H9 (cell line): ENCODE measurements at regions not wholly inside any gene's neighbourhood (a gene's known extent, or its start where the extent isn't known, plus 50 kb on each side); places are given as distances from the start of the nearest gene placed in this dataset.

Experiments
- DNase-seq: peaks from one replicate; pipeline ENCODE4 v3.0.0-alpha.2; 2017
- H2AFZ ChIP-seq: one replicate; pipeline ENCODE4 v1.6.1; 2013; ENCODE audit warnings: mild to moderate bottlenecking, low read length, control low read depth, moderate library complexity
- H2AK5ac ChIP-seq: 2 replicates; pipeline ENCODE4 v1.6.1; 2013; ENCODE audit warnings: low read length, control low read depth, mixed read lengths; ENCODE audit not compliant: insufficient read length
- H2BK120ac ChIP-seq: one replicate; pipeline ENCODE4 v1.6.1; 2013; ENCODE audit warnings: low read depth, mild to moderate bottlenecking, low read length, control low read depth, inconsistent platforms; ENCODE audit not compliant: poor library complexity, severe bottlenecking
- H2BK12ac ChIP-seq: 2 replicates; pipeline ENCODE4 v1.6.1; 2013; ENCODE audit warnings: low read length, control low read depth, mixed read lengths, low read depth; ENCODE audit not compliant: insufficient read length
- H2BK15ac ChIP-seq: 2 replicates; pipeline ENCODE4 v1.6.1; 2013; ENCODE audit warnings: low read depth, low read length, control low read depth
- H2BK20ac ChIP-seq: one replicate; pipeline ENCODE4 v1.6.1; 2013; ENCODE audit warnings: low read depth, mild to moderate bottlenecking, low read length, control low read depth, inconsistent platforms; ENCODE audit not compliant: poor library complexity, severe bottlenecking
- H2BK5ac ChIP-seq: 2 replicates; pipeline ENCODE4 v1.6.1; 2013; ENCODE audit warnings: low read length, control low read depth, mixed read lengths; ENCODE audit not compliant: insufficient read length
- H3K14ac ChIP-seq: 2 replicates; pipeline ENCODE4 v1.6.1; 2013; ENCODE audit warnings: low read length, control low read depth; ENCODE audit not compliant: insufficient read depth
- H3K18ac ChIP-seq: 2 replicates; pipeline ENCODE4 v1.6.1; 2013; ENCODE audit warnings: low read depth, mild to moderate bottlenecking, mixed read lengths, low read length, control low read depth; ENCODE audit not compliant: insufficient read length
- H3K23ac ChIP-seq: 2 replicates; pipeline ENCODE4 v1.6.1; 2013; ENCODE audit warnings: low read length, control low read depth, mixed read lengths, low read depth; ENCODE audit not compliant: insufficient read length
- H3K23me2 ChIP-seq: 2 replicates; pipeline ENCODE4 v1.6.1; 2013; ENCODE audit warnings: low read depth, mild to moderate bottlenecking, mixed read lengths, low read length, control low read depth; ENCODE audit not compliant: insufficient read length, poor library complexity, severe bottlenecking
- H3K27ac ChIP-seq: 2 replicates; pipeline ENCODE4 v1.5.1; 2013; ENCODE audit warnings: low read length, control low read depth, mixed read lengths, low read depth; ENCODE audit not compliant: insufficient read length
- H3K27me3 ChIP-seq: 2 replicates; pipeline ENCODE4 v1.6.1; 2013; ENCODE audit warnings: low read length, control low read depth, inconsistent platforms; ENCODE audit not compliant: insufficient read depth
- H3K4ac ChIP-seq: 2 replicates; pipeline ENCODE4 v1.6.1; 2013; ENCODE audit warnings: low read depth, mild to moderate bottlenecking, control low read depth, inconsistent platforms, low read length, moderate library complexity
- H3K4me1 ChIP-seq: 2 replicates; pipeline ENCODE4 v1.6.1; 2013; ENCODE audit warnings: low read length, control low read depth, inconsistent platforms; ENCODE audit not compliant: insufficient read depth
- H3K4me2 ChIP-seq: 2 replicates; pipeline ENCODE4 v1.6.1; 2013; ENCODE audit warnings: low read length, control low read depth, mixed read lengths; ENCODE audit not compliant: insufficient read length, insufficient read depth
- H3K56ac ChIP-seq: 2 replicates; pipeline ENCODE4 v1.6.1; 2013; ENCODE audit warnings: low read depth, mild to moderate bottlenecking, mixed read lengths, low read length, control low read depth; ENCODE audit not compliant: insufficient read length
- H3K79me1 ChIP-seq: 2 replicates; pipeline ENCODE4 v1.6.1; 2013; ENCODE audit warnings: low read depth, mild to moderate bottlenecking, moderate library complexity, low read length, control low read depth, inconsistent platforms; ENCODE audit not compliant: insufficient read depth, poor library complexity, severe bottlenecking
- H3K79me2 ChIP-seq: 2 replicates; pipeline ENCODE4 v1.6.1; 2013; ENCODE audit warnings: low read length, control low read depth, inconsistent platforms; ENCODE audit not compliant: insufficient read depth
- H3K9ac ChIP-seq: 2 replicates; pipeline ENCODE4 v1.6.1; 2013; ENCODE audit warnings: low read length, control low read depth, mixed read lengths; ENCODE audit not compliant: insufficient read length; ENCODE audit errors: extremely low read depth
- H3K9me3 ChIP-seq: one replicate; pipeline ENCODE4 v1.6.1; 2013; ENCODE audit warnings: low read depth, low read length, inconsistent platforms; ENCODE audit not compliant: control insufficient read depth
- H3T11ph ChIP-seq: one replicate; pipeline ENCODE4 v1.6.1; 2013; ENCODE audit warnings: mild to moderate bottlenecking, low read length, control low read depth, inconsistent platforms
- H4K20me1 ChIP-seq: one replicate; pipeline ENCODE4 v1.6.1; 2013; ENCODE audit not compliant: control insufficient read depth, insufficient read length, insufficient read depth
- H4K5ac ChIP-seq: 2 replicates; pipeline ENCODE4 v1.6.1; 2013; ENCODE audit warnings: low read depth, mild to moderate bottlenecking, mixed read lengths, low read length, control low read depth; ENCODE audit not compliant: insufficient read length
- H4K8ac ChIP-seq: replicated peaks from 2 replicates; pipeline ENCODE4 v1.6.1; 2013; ENCODE audit warnings: low read length, control low read depth, mixed read lengths, low read depth; ENCODE audit not compliant: insufficient read length
- H4K91ac ChIP-seq: 2 replicates; pipeline ENCODE4 v1.6.1; 2013; ENCODE audit warnings: low read depth, mild to moderate bottlenecking, moderate library complexity, mixed read lengths, low read length, control low read depth; ENCODE audit not compliant: insufficient read length
- H3K27ac Mint-ChIP-seq, 3 experiments: 2 replicates in 2 of 3; 3 replicates in 1 of 3; pipeline ENCODE4 v1.8.0; 2020 to 2021; ENCODE audit warnings: mixed read lengths in 3 of 3, mild to moderate bottlenecking in 1 of 3, moderate library complexity in 1 of 3
- H3K27me3 Mint-ChIP-seq: 2 replicates; pipeline ENCODE4 v1.8.0; 2021; ENCODE audit warnings: low read depth, mild to moderate bottlenecking, moderate library complexity, mixed read lengths
- H3K36me3 Mint-ChIP-seq, 3 experiments: 2 replicates in 2 of 3; 3 replicates in 1 of 3; pipeline ENCODE4 v1.8.0; 2020 to 2021; ENCODE audit warnings: low read depth in 3 of 3, mixed read lengths in 3 of 3; ENCODE audit not compliant: insufficient read depth in 1 of 3
- H3K4me1 Mint-ChIP-seq, 2 experiments: 2 replicates each; pipeline ENCODE4 v1.8.0; 2020; ENCODE audit warnings: mixed read lengths in 2 of 2
- H3K4me3 Mint-ChIP-seq, 2 experiments: 2 replicates in 1 of 2; 3 replicates in 1 of 2; pipeline ENCODE4 v1.8.0; 2020 to 2021; ENCODE audit warnings: mild to moderate bottlenecking in 2 of 2, mixed read lengths in 2 of 2, moderate library complexity in 1 of 2
- H3K9me3 Mint-ChIP-seq, 2 experiments: 2 replicates in 1 of 2; 3 replicates in 1 of 2; pipeline ENCODE4 v1.8.0; 2020; ENCODE audit warnings: mild to moderate bottlenecking in 2 of 2, mixed read lengths in 2 of 2, moderate library complexity in 1 of 2
- WGBS: extraction: QIAGEN DNeasy Blood & Tissue Kit; methylation state at CpG from one replicate; pipeline ENCODE4 v1.1.7; 2013; ENCODE audit warnings: missing lambda C conversion rate, low lambda C conversion rate, mixed read lengths; ENCODE audit not compliant: insufficient read length; ENCODE audit errors: extremely low coverage; 5-methylcytosine and 5-hydroxymethylcytosine counted together
- TF ChIP-seq, protein P1 (sequence below): fragments of 200-600 bp; sonication (generic); conservative IDR thresholded peaks from 3 replicates; pipeline ENCODE4 v1.8.0; 2021; ENCODE audit warnings: antibody characterized with exemption, mild to moderate bottlenecking

DNA sequence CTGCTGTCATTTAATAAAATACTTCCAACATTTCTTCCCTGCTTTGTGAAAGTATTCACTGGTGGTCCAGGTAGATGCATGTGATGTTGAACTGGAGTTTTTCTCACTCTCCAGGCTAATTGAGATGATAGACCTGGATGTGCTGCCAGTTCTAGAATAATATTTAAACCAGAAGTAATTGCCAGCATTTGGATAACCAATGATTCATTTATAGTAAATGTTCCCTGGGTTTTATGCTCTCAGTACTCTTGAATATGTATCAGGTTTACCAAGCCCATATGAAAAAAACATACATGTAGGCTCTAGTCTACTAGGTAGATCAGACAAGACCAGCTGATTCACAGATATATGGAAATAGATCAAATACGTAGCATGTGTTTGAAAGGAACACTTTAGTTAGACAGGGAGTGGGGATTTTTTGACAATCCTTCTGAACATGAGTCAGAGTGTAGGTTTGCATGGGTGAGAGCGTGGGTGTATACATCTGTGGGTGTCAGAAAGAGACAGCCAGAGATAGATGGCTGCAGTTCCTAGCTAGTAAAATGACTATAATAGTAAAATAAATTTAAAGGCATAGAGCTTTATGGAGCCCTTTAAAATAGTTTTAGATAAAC is 115.1 kb downstream of the NAB1 start:
- Histone ChIP-seq H3K23me2 (no peaks in the 10 kb centered on the region), H2AK5ac (no peak overlapping the region), H4K8ac (no peak overlapping the region), H4K91ac (no peak overlapping the region), H3K4ac (no peak overlapping the region), H3T11ph (no peak overlapping the region), H4K5ac (no peak overlapping the region), H2AFZ (no peak overlapping the region), H3K27me3 (no peaks in the 10 kb centered on the region), H3K4me1 (no peaks in the 10 kb centered on the region), H3K18ac (no peak overlapping the region), H2BK12ac (no peak overlapping the region), H3K27ac (no peak overlapping the region), H3K14ac (no peak overlapping the region), H3K9me3 (no peaks in the 10 kb centered on the region), H2BK15ac (no peak overlapping the region), H3K23ac (no peak overlapping the region), H3K56ac (no peak overlapping the region), H2BK5ac (no peak overlapping the region), H3K79me2 (no peaks in the 10 kb centered on the region), H2BK20ac (no peak overlapping the region), H3K9ac (no peak overlapping the region), H3K79me1 (no peaks in the 10 kb centered on the region), H3K4me2 (no peak overlapping the region), H2BK120ac (no peak overlapping the region), H4K20me1 (no peaks in the 10 kb centered on the region)
- Mint-ChIP-seq H3K27me3 (no peaks in the 10 kb centered on the region), H3K36me3 (0 out of 7 replicates have a peak, but pooled peaks cover 0 to 4% (median 0%) of the 10 kb centered on the region in 3 experiments), H3K27ac (no peak overlapping the region; a peak in 1 of 7 replicates), H3K9me3 (no peaks in the 10 kb centered on the region), H3K4me3 (no peak overlapping the region), H3K4me1 (peaks cover 4 to 8% of the 10 kb centered on the region in 2 experiments; a peak in 3 of 4 replicates)
- DNase-seq = no peak
- WGBS = no CpG with 5 or more reads among the region's 2 CpGs
- TF ChIP-seq, protein P1, sequence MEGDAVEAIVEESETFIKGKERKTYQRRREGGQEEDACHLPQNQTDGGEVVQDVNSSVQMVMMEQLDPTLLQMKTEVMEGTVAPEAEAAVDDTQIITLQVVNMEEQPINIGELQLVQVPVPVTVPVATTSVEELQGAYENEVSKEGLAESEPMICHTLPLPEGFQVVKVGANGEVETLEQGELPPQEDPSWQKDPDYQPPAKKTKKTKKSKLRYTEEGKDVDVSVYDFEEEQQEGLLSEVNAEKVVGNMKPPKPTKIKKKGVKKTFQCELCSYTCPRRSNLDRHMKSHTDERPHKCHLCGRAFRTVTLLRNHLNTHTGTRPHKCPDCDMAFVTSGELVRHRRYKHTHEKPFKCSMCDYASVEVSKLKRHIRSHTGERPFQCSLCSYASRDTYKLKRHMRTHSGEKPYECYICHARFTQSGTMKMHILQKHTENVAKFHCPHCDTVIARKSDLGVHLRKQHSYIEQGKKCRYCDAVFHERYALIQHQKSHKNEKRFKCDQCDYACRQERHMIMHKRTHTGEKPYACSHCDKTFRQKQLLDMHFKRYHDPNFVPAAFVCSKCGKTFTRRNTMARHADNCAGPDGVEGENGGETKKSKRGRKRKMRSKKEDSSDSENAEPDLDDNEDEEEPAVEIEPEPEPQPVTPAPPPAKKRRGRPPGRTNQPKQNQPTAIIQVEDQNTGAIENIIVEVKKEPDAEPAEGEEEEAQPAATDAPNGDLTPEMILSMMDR = no peak
